ENCODE measurements at regions not wholly inside any gene's neighbourhood (a gene's known extent, or its start where the extent isn't known, plus 50 kb on each side); places are given as distances from the start of the nearest gene placed in this dataset.

DNA sequence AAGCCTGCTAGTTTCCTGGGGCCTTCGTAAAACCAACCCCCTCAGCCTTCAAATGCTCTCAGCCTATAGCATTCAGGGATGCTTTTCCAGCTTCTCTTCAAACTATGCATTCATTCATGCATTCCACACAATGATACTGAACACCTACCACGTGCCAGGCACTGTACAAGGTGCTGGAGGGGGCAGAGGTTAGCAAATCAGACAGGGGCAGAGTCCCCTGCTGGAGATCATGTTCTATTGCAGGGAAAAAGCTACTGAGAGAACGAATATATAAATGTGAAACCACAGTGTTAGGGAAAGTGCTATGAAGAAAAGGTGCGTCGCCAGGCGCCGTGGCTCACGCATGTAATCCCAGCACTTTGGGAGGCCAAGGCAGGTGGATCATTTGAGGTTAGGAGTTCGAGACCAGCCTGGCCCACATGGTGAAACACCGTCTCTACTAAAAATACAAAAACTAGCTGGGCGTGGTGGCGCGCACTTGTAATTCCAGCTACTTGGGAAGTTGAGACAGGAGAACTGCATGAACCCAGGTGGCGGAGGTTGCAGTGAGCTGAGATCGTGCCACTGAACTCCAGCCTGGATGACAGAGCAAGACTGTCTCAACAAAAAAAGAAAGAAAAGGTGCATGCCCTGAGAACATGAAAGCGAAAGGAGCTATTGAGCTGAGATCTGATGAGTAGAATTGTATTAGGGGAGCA, 64.6 kb upstream of the CALN1 start:
- TF ChIP-seq, protein P1, sequence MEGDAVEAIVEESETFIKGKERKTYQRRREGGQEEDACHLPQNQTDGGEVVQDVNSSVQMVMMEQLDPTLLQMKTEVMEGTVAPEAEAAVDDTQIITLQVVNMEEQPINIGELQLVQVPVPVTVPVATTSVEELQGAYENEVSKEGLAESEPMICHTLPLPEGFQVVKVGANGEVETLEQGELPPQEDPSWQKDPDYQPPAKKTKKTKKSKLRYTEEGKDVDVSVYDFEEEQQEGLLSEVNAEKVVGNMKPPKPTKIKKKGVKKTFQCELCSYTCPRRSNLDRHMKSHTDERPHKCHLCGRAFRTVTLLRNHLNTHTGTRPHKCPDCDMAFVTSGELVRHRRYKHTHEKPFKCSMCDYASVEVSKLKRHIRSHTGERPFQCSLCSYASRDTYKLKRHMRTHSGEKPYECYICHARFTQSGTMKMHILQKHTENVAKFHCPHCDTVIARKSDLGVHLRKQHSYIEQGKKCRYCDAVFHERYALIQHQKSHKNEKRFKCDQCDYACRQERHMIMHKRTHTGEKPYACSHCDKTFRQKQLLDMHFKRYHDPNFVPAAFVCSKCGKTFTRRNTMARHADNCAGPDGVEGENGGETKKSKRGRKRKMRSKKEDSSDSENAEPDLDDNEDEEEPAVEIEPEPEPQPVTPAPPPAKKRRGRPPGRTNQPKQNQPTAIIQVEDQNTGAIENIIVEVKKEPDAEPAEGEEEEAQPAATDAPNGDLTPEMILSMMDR (conservative IDR thresholded peaks at IDR 0.05; ENCODE audit: low read length), result 0 out of 2 replicates have a peak, but pooled peaks have one; percentile 36
- no peak for TF ChIP-seq EZH2phosphoT487 (IDR thresholded peaks at IDR 0.05; ENCODE audit: borderline replicate concordance, low read depth, low read length)
